HUDEP-2 (cell line): ENCODE measurements at regions not wholly inside any gene's neighbourhood (a gene's known extent, or its start where the extent isn't known, plus 50 kb on each side); places are given as distances from the start of the nearest gene placed in this dataset.
"Not testable (repeated sequence)": the region's sequence is repeated elsewhere in the genome, so short reads cannot be mapped to it uniquely, and the experiment has no call there.

ENCODE experiments used
- DNase-seq, 76 experiments: peaks; one replicate each; lab custom pipeline; 2025; ENCODE audit not compliant: unreplicated experiment in 76 of 76; lab: John Stamatoyannopoulos, UW

DNA sequence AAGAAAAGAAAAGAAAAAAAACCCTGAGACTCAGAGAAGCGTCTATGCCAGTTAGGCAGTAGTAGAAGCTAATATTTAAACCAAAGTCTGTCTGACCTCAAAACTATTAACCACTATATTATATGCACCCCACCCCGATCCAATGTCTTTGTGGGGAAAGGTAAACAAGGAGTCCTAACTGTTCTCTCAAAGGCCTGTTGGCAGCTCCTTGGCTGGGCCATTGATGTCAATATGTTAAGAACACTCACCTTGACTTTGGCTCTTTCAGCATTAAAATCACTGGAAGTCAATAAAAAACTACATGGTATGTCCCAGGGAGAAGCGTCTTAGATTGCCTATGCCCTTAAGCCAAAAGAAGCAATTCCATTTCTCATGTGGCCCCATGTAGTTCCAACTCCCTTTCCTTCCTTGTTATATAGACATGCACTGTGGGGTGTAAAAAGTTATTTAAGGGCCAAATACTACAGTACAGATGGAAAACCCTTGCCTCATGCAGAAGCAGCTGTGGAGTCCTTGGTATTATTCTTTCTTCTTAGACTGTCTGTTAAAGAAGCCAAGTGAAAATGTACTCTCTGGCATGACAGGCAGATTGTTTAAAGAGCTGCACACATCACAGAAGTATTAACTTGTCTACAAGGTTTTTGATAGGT is 308.6 kb upstream of the RPS23 start:
- DNase-seq: no peak

DNA sequence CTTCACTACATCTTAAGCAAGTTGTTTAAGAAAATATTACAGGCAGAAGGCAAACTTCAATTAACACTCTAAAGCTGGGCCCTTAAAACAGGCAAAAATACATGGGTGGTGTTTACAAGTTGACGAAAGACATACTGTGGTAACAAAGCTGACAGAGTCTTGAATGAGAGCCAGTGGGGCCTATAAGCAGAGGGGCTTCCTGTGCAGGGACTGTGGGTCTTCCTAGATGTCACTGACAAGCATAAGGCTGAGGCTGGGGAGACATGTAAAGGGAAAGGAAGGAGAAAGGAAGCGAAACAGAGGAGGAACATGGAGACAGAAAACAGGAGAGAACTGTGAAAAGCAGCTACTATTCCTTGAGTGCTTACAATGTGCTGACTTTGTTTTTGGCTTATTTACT is 308.0 kb upstream of the RPS23 start:
- no peak for DNase-seq

GRCh38 chr5:82584631-82585030 is 306.5 kb upstream of the RPS23 start:
- no peak for DNase-seq

DNA sequence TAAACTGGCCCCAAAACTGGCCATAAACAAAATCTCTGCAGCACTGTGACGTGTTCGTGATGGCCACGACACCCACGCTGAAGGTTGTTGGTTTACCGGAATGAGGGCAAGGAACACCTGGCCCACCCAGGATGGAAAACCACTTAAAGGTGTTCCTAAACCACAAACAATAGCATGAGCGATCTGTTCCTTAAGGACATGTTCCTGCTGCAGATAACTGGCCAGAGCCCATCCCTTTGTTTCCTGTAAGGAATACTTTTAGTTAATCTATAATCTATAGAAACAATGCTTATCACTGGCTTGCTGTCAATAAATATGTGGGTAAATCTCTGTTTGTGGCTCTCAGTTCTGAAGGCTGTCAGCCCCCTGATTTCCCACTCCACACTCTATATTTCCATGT is 305.2 kb upstream of the RPS23 start:
- not testable (repeated sequence) for DNase-seq

DNA sequence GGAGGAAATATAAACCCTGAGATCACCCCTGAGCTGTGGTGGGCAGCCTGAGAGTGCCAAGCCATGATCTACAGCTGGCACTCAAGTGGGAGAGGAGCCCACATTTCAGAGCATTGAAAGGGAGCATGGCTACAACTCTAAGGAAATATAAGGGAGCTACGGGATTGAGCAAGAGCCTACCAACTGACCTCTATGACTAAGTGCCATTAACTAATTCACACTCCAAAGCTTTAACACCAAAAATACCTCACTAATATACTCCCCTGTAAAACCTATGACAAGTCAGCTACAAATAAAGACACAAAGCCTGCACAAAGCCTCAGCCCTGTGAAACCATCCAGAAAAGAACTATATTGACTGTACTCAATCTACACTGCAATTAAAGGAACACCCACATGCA is 286.8 kb upstream of the RPS23 start:
- DNase-seq: no peak

DNA sequence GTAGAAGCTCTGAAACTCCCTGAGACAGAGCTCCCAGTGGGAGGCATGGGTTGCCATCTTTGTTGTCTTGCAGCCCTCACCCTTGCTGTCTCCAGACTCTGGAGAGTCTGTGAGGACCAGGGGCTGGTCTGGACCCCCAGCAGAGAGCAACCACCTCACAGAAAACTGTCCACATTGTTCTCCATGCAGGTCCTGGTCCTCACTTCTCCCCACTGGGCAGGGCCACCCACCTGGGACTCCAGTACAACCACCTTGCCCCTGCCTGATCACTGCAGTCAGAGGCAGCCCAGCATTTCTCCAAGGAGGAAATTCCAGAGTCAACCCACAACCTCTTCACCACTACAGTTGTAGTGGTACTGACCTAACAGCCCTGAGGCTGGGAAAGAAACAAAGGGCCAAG is 285.6 kb upstream of the RPS23 start:
- DNase-seq: no peak

GRCh38 chr5:82562696-82563240 is 284.6 kb upstream of the RPS23 start:
- DNase-seq: no peak

DNA sequence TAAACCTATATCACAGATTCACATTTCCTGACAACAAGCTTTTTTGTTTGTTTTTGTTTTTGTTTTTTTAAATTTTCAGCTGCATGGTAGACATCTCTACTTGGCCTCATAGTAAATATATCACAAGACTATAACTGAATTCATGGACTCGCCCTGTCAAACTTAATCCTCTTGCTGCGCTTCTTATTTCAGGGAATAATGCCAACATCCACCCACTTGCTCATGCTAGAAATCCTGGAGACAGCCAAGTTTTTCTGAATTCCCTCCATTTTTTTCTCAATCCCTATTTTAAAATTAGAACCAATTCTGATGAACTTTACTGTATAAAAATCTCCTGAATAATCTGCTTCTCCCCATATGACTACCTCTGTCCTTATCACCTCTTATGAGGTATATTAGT is 283.6 kb upstream of the RPS23 start:
- DNase-seq: no peak

DNA sequence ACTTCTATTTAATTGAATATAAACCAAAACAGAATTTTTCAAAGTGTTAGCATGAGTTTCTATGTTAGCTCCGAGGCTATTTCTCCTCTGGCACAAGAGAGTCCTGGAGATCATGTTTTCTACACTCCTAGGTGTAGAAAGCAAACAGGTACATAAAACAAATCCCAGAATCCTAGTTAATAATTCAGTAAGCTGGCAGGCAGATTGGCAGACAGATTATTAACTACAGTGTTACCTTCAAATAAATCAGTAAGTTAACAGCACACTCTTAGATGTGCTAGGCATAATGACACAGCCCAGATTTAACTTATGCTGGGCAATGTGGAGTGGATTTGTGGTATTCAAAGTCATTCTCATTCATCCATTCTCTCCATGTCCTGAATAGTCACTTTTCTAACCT is 282.8 kb upstream of the RPS23 start:
- DNase-seq: no peak

- no peak for DNase-seq
Observed at GRCh38 chr5:82560561-82560960, 282.4 kb upstream of the RPS23 start.

GRCh38 chr5:82551840-82552385 is 273.8 kb upstream of the RPS23 start:
- no peak for DNase-seq

DNA sequence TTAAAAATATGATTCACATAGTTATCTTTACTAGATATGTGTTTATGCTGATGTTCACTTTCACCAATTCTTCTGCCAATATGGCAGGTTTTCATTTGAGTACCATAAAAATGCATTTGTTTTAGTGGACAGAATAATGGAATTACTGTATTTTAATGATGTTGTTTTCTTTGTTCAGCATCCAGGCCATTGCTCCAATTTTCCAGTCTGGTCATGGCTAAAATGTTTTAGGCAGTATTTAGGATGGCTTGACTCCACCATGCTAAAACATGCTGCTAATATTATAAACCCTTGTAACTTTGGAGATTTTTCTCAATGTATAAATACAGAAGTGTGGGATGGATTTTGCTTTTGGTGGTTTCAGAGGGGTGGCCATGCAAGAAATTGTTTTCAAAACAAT is 273.0 kb upstream of the RPS23 start:
- no peak for DNase-seq

DNA sequence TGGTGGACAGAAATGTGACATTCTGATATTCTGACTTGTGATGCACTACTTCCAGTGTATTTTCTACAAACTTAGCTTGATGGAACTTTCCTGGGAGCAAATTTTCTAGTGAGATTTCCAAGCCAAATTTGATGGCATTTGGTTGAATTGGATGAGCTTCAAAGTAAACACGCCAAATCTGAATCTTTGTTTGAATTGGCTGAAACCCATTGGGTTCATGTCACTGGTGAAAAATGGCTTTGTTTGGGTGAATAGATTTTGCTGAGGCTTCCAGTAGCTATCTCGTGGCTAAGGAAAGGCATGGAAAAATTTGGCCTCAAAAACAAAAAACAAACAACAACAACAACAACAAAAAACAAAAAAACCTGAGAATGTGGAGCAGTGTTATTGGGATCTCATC is 271.1 kb upstream of the RPS23 start:
- DNase-seq: no peak

- DNase-seq: no peak
Observed at GRCh38 chr5:82544004-82544403, 265.9 kb upstream of the RPS23 start.

DNA sequence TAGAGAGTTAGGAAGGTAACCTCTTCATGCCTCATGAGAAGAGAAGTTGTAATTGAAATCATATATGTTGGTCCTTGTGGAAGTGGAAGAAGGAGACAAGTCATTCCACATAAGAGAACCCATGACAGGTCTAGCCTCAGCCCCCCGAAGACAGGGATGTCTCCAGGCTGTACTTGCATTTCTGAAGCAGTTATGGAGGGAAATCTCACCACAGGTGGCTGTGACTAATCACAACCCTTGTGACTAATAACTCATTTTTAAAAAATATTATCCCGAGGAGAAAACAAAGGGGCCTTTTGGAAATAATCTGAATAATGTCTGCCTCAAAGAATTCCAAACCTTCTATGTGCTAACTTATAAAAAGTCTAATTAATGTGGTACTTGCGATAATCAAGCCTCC is 262.1 kb upstream of the RPS23 start:
- no peak for DNase-seq

- no peak for DNase-seq
Observed at GRCh38 chr5:82538339-82539034, 260.3 kb upstream of the RPS23 start.

DNA sequence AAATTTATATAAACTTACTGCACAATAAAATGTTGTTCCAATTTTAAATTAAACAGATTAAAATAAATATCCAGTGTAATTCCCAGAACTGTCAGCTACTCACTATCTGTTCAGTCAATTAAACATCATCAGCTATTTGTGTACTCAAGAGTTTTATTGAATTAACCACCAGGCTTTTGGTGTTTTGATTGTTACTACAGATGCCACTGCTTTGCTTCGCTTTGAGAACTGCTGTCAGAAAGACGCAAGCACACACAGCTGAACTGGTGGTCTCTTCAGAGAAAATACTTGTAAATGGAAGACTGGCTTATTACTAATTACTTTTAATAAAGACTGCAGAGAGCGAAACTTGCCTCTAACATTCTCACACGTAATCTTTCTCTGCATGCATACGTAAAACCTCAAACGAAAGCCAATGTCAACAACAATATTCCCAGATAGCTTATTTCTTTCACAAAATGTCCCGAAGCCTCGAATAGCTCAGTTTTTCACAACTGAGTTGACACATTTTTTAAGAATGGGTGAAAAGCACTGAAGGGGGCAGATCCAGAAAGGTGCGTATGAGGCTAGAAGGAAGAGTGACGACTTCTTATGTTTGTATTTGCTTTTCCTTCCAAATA is 259.6 kb upstream of the RPS23 start:
- DNase-seq: no peak

- no peak for DNase-seq
Observed at GRCh38 chr5:82534986-82535385, 256.8 kb upstream of the RPS23 start.

GRCh38 chr5:82532075-82532474 is 253.9 kb upstream of the RPS23 start:
- DNase-seq: not testable (repeated sequence)

DNA sequence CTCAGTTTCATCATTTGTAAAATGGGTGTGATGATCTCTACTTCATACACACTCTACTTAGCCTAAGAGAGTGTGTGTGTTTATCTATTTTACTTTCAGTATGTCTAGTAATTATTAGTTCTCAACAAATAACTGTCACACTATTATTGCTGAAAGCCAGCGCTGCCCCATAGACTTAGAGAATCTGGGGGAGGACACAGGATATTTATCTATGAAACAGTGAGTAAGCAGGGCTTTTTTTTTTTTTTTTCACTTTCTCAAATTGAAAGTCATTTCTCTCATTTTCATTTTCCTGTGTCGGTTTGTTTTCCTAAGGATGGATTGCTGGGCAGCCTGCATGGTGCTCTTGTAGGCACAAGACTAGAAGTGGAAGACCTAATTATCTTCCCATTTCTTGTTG is 248.4 kb upstream of the RPS23 start:
- DNase-seq: no peak

GRCh38 chr5:82525626-82526025 is 247.5 kb upstream of the RPS23 start:
- DNase-seq: no peak

GRCh38 chr5:82523633-82524032 is 245.5 kb upstream of the RPS23 start:
- DNase-seq: no peak
